HEK293 (cell line): ENCODE measurements at regions not wholly inside any gene's neighbourhood (a gene's known extent, or its start where the extent isn't known, plus 50 kb on each side); places are given as distances from the start of the nearest gene placed in this dataset.

Experiments
- CTCF ChIP-seq: fragments of 450-650 bp; formaldehyde crosslinking; IDR thresholded peaks from 2 replicates; pipeline ENCODE4 v1.5.1; 2016; ENCODE audit warnings: missing biosample characterization, missing genetic modification characterization
- PRDM4 ChIP-seq: fragments of 450-650 bp; formaldehyde crosslinking; IDR thresholded peaks from 2 replicates; pipeline ENCODE4 v1.5.1; 2017; ENCODE audit warnings: missing biosample characterization, missing genetic modification characterization
- ZNF202 ChIP-seq: fragments of 450-650 bp; formaldehyde crosslinking; IDR thresholded peaks from 2 replicates; pipeline ENCODE4 v1.5.1; 2016; ENCODE audit warnings: missing biosample characterization, missing genetic modification characterization, borderline replicate concordance
- ZNF350 ChIP-seq: fragments of 450-650 bp; formaldehyde crosslinking; IDR thresholded peaks from 2 replicates; pipeline ENCODE4 v1.5.0; 2017; ENCODE audit warnings: missing biosample characterization, mild to moderate bottlenecking, missing genetic modification characterization
- ZNF558 ChIP-seq: fragments of 450-650 bp; formaldehyde crosslinking; IDR thresholded peaks from 2 replicates; pipeline ENCODE4 v1.5.1; 2016; ENCODE audit warnings: missing biosample characterization, missing genetic modification characterization
- ZNF629 ChIP-seq: fragments of 450-650 bp; formaldehyde crosslinking; IDR thresholded peaks from 2 replicates; pipeline ENCODE4 v1.5.1; 2017; ENCODE audit warnings: missing biosample characterization, missing genetic modification characterization
- TF ChIP-seq, protein P1 (sequence below): fragments of 450-650 bp; formaldehyde crosslinking; IDR thresholded peaks from 2 replicates; pipeline ENCODE4 v1.5.1; 2016; ENCODE audit warnings: missing biosample characterization, missing genetic modification characterization

GRCh38 chr5:139745132-139745799 lies 50.3 kb upstream of the PSD2 start:
- TF ChIP-seq, protein P1, sequence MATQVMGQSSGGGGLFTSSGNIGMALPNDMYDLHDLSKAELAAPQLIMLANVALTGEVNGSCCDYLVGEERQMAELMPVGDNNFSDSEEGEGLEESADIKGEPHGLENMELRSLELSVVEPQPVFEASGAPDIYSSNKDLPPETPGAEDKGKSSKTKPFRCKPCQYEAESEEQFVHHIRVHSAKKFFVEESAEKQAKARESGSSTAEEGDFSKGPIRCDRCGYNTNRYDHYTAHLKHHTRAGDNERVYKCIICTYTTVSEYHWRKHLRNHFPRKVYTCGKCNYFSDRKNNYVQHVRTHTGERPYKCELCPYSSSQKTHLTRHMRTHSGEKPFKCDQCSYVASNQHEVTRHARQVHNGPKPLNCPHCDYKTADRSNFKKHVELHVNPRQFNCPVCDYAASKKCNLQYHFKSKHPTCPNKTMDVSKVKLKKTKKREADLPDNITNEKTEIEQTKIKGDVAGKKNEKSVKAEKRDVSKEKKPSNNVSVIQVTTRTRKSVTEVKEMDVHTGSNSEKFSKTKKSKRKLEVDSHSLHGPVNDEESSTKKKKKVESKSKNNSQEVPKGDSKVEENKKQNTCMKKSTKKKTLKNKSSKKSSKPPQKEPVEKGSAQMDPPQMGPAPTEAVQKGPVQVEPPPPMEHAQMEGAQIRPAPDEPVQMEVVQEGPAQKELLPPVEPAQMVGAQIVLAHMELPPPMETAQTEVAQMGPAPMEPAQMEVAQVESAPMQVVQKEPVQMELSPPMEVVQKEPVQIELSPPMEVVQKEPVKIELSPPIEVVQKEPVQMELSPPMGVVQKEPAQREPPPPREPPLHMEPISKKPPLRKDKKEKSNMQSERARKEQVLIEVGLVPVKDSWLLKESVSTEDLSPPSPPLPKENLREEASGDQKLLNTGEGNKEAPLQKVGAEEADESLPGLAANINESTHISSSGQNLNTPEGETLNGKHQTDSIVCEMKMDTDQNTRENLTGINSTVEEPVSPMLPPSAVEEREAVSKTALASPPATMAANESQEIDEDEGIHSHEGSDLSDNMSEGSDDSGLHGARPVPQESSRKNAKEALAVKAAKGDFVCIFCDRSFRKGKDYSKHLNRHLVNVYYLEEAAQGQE = no peak
- TF ChIP-seq CTCF (tag by site-specific recombination) (no peak), ZNF558 (tag by site-specific recombination) (no peak), ZNF350 (tag by site-specific recombination) (no peak), ZNF202 (tag by site-specific recombination) (no peak), ZNF629 (peak; percentile 55), PRDM4 (tag by site-specific recombination) (no peak)
